ENCODE measurements at regions not wholly inside any gene's neighbourhood (a gene's known extent, or its start where the extent isn't known, plus 50 kb on each side); places are given as distances from the start of the nearest gene placed in this dataset.

GRCh38 chr2:145416640-145417039, 896.7 kb upstream of the ZEB2 start:
- TF ChIP-seq CTCF (IDR thresholded peaks at IDR 0.05): no peak
- no peak for TF ChIP-seq POLR2AphosphoS5 (IDR thresholded peaks at IDR 0.05)
- no peak for TF ChIP-seq POLR2A (IDR thresholded peaks at IDR 0.05)
- no peak for TF ChIP-seq EP300 (IDR thresholded peaks at IDR 0.05)
